ENCODE measurements at regions not wholly inside any gene's neighbourhood (a gene's known extent, or its start where the extent isn't known, plus 50 kb on each side); places are given as distances from the start of the nearest gene placed in this dataset.

GRCh38 chr14:43019826-43020225 is 1413.2 kb downstream of the LRFN5 start (continued):
- TF ChIP-seq RNF219 (CRISPR knock-in tag; IDR thresholded peaks at IDR 0.05) (no peak), ZBTB33 (CRISPR knock-in tag; IDR thresholded peaks at IDR 0.05) (no peak), ATF7 (IDR thresholded peaks at IDR 0.05) (no peak), ATF7 (CRISPR knock-in tag; IDR thresholded peaks at IDR 0.05) (no peak), KAT7 (CRISPR knock-in tag; IDR thresholded peaks at IDR 0.05; ENCODE audit: borderline replicate concordance) (no peak), KLF16 (CRISPR knock-in tag; IDR thresholded peaks at IDR 0.05) (no peak), MEIS2 (CRISPR knock-in tag; IDR thresholded peaks at IDR 0.05) (no peak), RFXANK (CRISPR knock-in tag; IDR thresholded peaks at IDR 0.05) (no peak), MAFK (conservative IDR thresholded peaks at IDR 0.05 in 1 of 2, IDR thresholded peaks at IDR 0.05 in 1 of 2; ENCODE audit: low read length in 2 of 2) (no peak)

- H3K27me3 ChIP-seq (ENCODE audit: control insufficient read depth in 1 of 2, insufficient read depth in 2 of 2, low read length in 2 of 2) = no peaks in the 10 kb centered on the region
- H3K27ac ChIP-seq (ENCODE audit: extremely low read length, insufficient read depth, low read length) = no peak overlapping the region
- POLR2A ChIA-PET = no interaction called here
- intact Hi-C loops (cut with micrococcal nuclease; ENCODE audit: unreplicated experiment) = no loop called here
- no peak overlapping the region for H2AFZ ChIP-seq (ENCODE audit: low read length)
- no peak overlapping the region for H3K4me2 ChIP-seq (ENCODE audit: low read depth, low read length)
- H3K9ac ChIP-seq (ENCODE audit: insufficient read depth, low read depth, low read length) = no peak overlapping the region
- TF ChIP-seq MTF1 (CRISPR knock-in tag; IDR thresholded peaks at IDR 0.05) (no peak), MNT (IDR thresholded peaks at IDR 0.05) (peak; percentile 98), ZNF746 (CRISPR knock-in tag; IDR thresholded peaks at IDR 0.05) (no peak), ZNF546 (CRISPR knock-in tag; conservative IDR thresholded peaks at IDR 0.05) (no peak), NCOA1 (CRISPR knock-in tag; IDR thresholded peaks at IDR 0.05) (no peak)
- WGBS (ENCODE audit: low lambda C conversion rate) = 2% methylated on average over 1 of the region's 1 CpG
- no peaks in the 10 kb centered on the region for H4K20me1 ChIP-seq (ENCODE audit: insufficient read depth, low read length)
- no peak for FAIRE-seq
- ATAC-seq = no peak
- CTCF ChIA-PET (ENCODE audit: low intra/inter-chr PET ratio, low total read pairs) = no interaction called here
- H3K79me2 ChIP-seq (ENCODE audit: insufficient read depth, low read length) = no peaks in the 10 kb centered on the region
- no peaks in the 10 kb centered on the region for H3K36me3 ChIP-seq (replicated peaks in 1 of 2; ENCODE audit: control insufficient read depth in 1 of 2, insufficient read depth in 2 of 2, low read length in 2 of 2)
- H3K9me3 ChIP-seq (ENCODE audit: low read length) = peaks cover 84% of the 10 kb centered on the region
- in situ Hi-C loops (cut with HindIII; ENCODE audit: extremely low pct_ligation_motif_present, low pct_unique_long_range_greater_than_20kb) = no loop called here
- no peak overlapping the region for H3K4me3 ChIP-seq (replicated peaks in 1 of 3; ENCODE audit: insufficient read depth in 1 of 3, low read depth in 2 of 3, low read length in 3 of 3)
- H3K4me1 ChIP-seq (ENCODE audit: insufficient read depth, low read length) = no peaks in the 10 kb centered on the region
- BruUV-seq (replicated peaks) = no TSS peak
- DNase-seq (ENCODE audit: low spot score) = no peak
These were observed 1407.7 kb downstream of the LRFN5 start for GRCh38 chr14:43014338-43014737.
